K562 (cell line): ENCODE measurements at regions not wholly inside any gene's neighbourhood (a gene's known extent, or its start where the extent isn't known, plus 50 kb on each side); places are given as distances from the start of the nearest gene placed in this dataset.

ENCODE experiments used
- ATAC-seq: fragments of 200-7000 bp; cut with Tn5 transposase; 3 replicates; pipeline ENCODE4 v1.9.1; 2020; ENCODE audit warnings: moderate library complexity
- BruUV-seq: library from RNA; stranded (reverse); fragments of 400-500 nt; replicated peaks from 2 replicates; lab custom pipeline; 2021; lab: Mats Ljungman, UMichigan
- CTCF ChIA-PET: fragments of 300-600 bp; formaldehyde crosslinking; extraction: SDS; loops from one replicate; lab custom pipeline; 2021; ENCODE audit warnings: low intra/inter-chr PET ratio; lab: Yijun Ruan, JAX
- POLR2A ChIA-PET: fragments of 300-600, 350-650 bp; sonication (Branson Sonifier 250); formaldehyde crosslinking; extraction: SDS; loops from one replicate; lab custom pipeline; 2021; ENCODE audit warnings: antibody characterized with exemption, inconsistent platforms; lab: Yijun Ruan, JAX
- DNase-seq, 4 experiments: peaks; one replicate each; pipeline versions ENCODE4 v3.0.0 to v3.0.0-alpha.2; 2011 to 2018; ENCODE audit warnings: low spot score in 3 of 4, mixed read lengths in 3 of 4; ENCODE audit errors: extremely low read depth in 1 of 4
- FAIRE-seq: peaks from 2 replicates; lab custom pipeline; 2011; peaks lifted over from hg19 to GRCh38; lab: Jason Lieb, UNC
- H2AFZ ChIP-seq: 2 replicates; pipeline ENCODE4 v1.6.0; 2011; ENCODE audit warnings: low read depth, low read length, control low read depth, inconsistent platforms
- H3K27ac ChIP-seq: fragments of 200-600 bp; 3 replicates; pipeline ENCODE4 v1.8.0; 2011; ENCODE audit warnings: low read depth, mild to moderate bottlenecking, control low read depth, inconsistent platforms, low read length, moderate library complexity, mixed read lengths; ENCODE audit errors: extremely low read depth
- H3K27me3 ChIP-seq, 2 experiments: fragments of 300-600 bp in 1 of 2; 2 replicates in 1 of 2; 3 replicates in 1 of 2; pipeline versions ENCODE4 v1.6.0 to v1.8.0; 2011; ENCODE audit warnings: inconsistent platforms in 2 of 2, low read length in 2 of 2, mild to moderate bottlenecking in 1 of 2, mixed read lengths in 1 of 2, moderate library complexity in 1 of 2; ENCODE audit not compliant: control insufficient read depth in 2 of 2, insufficient read depth in 2 of 2
- H3K36me3 ChIP-seq: fragments of 300-600 bp; 3 replicates; pipeline ENCODE4 v1.8.0; 2011; ENCODE audit warnings: mild to moderate bottlenecking, low read length, inconsistent platforms; ENCODE audit not compliant: control insufficient read depth, insufficient read depth
- H3K4me1 ChIP-seq, 2 experiments: fragments of 200-600 bp in 1 of 2; replicated peaks in 1 of 2; 2 replicates in 1 of 2; 3 replicates in 1 of 2; pipeline versions ENCODE4 v1.5.1 to v1.8.0; 2011; ENCODE audit warnings: inconsistent platforms in 2 of 2, low read length in 2 of 2, mild to moderate bottlenecking in 1 of 2, mixed read lengths in 1 of 2, moderate library complexity in 1 of 2; ENCODE audit not compliant: control insufficient read depth in 2 of 2, insufficient read depth in 2 of 2
- H3K4me2 ChIP-seq: 2 replicates; pipeline ENCODE4 v1.6.1; 2011; ENCODE audit warnings: low read length, control low read depth, inconsistent platforms, mixed read lengths; ENCODE audit not compliant: insufficient read depth
- H3K4me3 ChIP-seq: fragments of 200-600 bp; sonication (generic), shearing (Covaris generic); 2 replicates; pipeline ENCODE4 v1.5.1; 2016; ENCODE audit warnings: control low read depth, inconsistent platforms
- H3K79me2 ChIP-seq: fragments of 200-600 bp; 3 replicates; pipeline ENCODE4 v1.8.0; 2011; ENCODE audit warnings: low read length, inconsistent platforms; ENCODE audit not compliant: control insufficient read depth, insufficient read depth
- H3K9ac ChIP-seq, 2 experiments: 2 replicates each; pipeline versions ENCODE4 v1.6.0 to v1.6.1; 2011; ENCODE audit warnings: low read depth in 2 of 2, low read length in 2 of 2, control low read depth in 1 of 2, inconsistent platforms in 1 of 2, mild to moderate bottlenecking in 1 of 2, mixed read lengths in 1 of 2; ENCODE audit not compliant: insufficient read depth in 1 of 2
- H3K9me1 ChIP-seq: one replicate; pipeline ENCODE4 v1.6.0; 2011; ENCODE audit warnings: inconsistent platforms, mild to moderate bottlenecking, low read length, moderate library complexity; ENCODE audit not compliant: control insufficient read depth, insufficient read depth
- H3K9me3 ChIP-seq: replicated peaks from 2 replicates; pipeline ENCODE4 v1.5.1; 2011; ENCODE audit warnings: low read depth, low read length, inconsistent platforms; ENCODE audit not compliant: control insufficient read depth, insufficient read depth
- H4K20me1 ChIP-seq: replicated peaks from 2 replicates; pipeline ENCODE4 v1.6.1; 2011; ENCODE audit warnings: low read length, inconsistent platforms, mixed read lengths; ENCODE audit not compliant: control insufficient read depth, insufficient read depth
- ATF3 ChIP-seq, 2 experiments: fragments of 450-650 bp in 1 of 2; sonication (generic) in 1 of 2; formaldehyde crosslinking in 1 of 2; IDR thresholded peaks in 1 of 2; conservative IDR thresholded peaks in 1 of 2; 2 replicates each; pipeline versions ENCODE4 v1.6.1 to v1.8.1; 2016 to 2023; ENCODE audit warnings: mild to moderate bottlenecking in 2 of 2, moderate library complexity in 2 of 2, inconsistent platforms in 1 of 2, missing genetic modification reagents in 1 of 2
- CXXC5 ChIP-seq: fragments of 250-450 bp; sonication (Bioruptor Pico); IDR thresholded peaks from 2 replicates; pipeline ENCODE4 v1.8.0; 2022; ENCODE audit warnings: inconsistent platforms, mild to moderate bottlenecking, moderate library complexity
- EP300 ChIP-seq: IDR thresholded peaks from 2 replicates; pipeline ENCODE4 v1.6.1; 2012; ENCODE audit warnings: low read length, improper control_type of control experiment
- ETV1 ChIP-seq: fragments of 450-650 bp; conservative IDR thresholded peaks from 2 replicates; pipeline ENCODE4 v1.6.1; 2016; ENCODE audit warnings: missing genetic modification characterization, control low read depth, low read depth, missing compliant biosample characterization
- HMGXB4 ChIP-seq: sonication (generic); formaldehyde crosslinking; IDR thresholded peaks from 2 replicates; pipeline ENCODE4 v1.8.1; 2023; ENCODE audit warnings: mild to moderate bottlenecking, missing genetic modification reagents
- MEF2D ChIP-seq: conservative IDR thresholded peaks from 2 replicates; pipeline ENCODE4 v1.6.1; 2016; ENCODE audit warnings: low read depth, missing genetic modification characterization, missing compliant biosample characterization
- NFATC3 ChIP-seq: fragments of 450-650 bp; IDR thresholded peaks from 2 replicates; pipeline ENCODE4 v1.6.1; 2017; ENCODE audit warnings: mild to moderate bottlenecking
- TAF9B ChIP-seq: fragments of 450-650 bp; IDR thresholded peaks from 2 replicates; pipeline ENCODE4 v1.6.1; 2018; ENCODE audit warnings: mild to moderate bottlenecking; ENCODE audit not compliant: partially characterized antibody
- TBP ChIP-seq: optimal IDR thresholded peaks from 2 replicates; pipeline ENCODE3; 2011; ENCODE audit warnings: low read depth, low read length, improper control_type of control experiment
- TRIM25 ChIP-seq: fragments of 450-650 bp; IDR thresholded peaks from 2 replicates; pipeline ENCODE4 v1.7.0; 2016; ENCODE audit warnings: borderline replicate concordance
- U2AF2 ChIP-seq: fragments of 200-400 bp; formaldehyde crosslinking; optimal IDR thresholded peaks from 2 replicates; pipeline ENCODE3; 2017; ENCODE audit warnings: low read depth, mild to moderate bottlenecking, low read length
- ZNF384 ChIP-seq: IDR thresholded peaks from 2 replicates; pipeline ENCODE4 v1.6.1; 2012; ENCODE audit warnings: low read depth, low read length, improper control_type of control experiment
- ZNF75A ChIP-seq: fragments of 450-650 bp; formaldehyde crosslinking; IDR thresholded peaks from 2 replicates; pipeline ENCODE4 v1.4.0; 2020; ENCODE audit warnings: mild to moderate bottlenecking
- WGBS: fragments of 100-300 bp; shearing (Covaris generic); methylation state at CpG from one replicate; pipeline ENCODE4 v1.1.6; 2016; ENCODE audit warnings: low coverage, mixed read lengths; ENCODE audit not compliant: insufficient coverage; ENCODE audit errors: missing lambda C conversion rate; 5-methylcytosine and 5-hydroxymethylcytosine counted together
- in situ Hi-C: fragments of 300-500 bp; cut with MboI; formaldehyde crosslinking; loops from 4 replicates; pipeline ENCODE4 v1.15.0; 2018; ENCODE audit warnings: inconsistent platforms, mixed read lengths
- intact Hi-C: fragments of 100-400 bp; cut with micrococcal nuclease; formaldehyde crosslinking; loops from 2 replicates; pipeline ENCODE4 v1.14.2; 2022

GRCh38 chr2:195317550-195317949 lies 339.5 kb upstream of the SLC39A10 start:
- no peak overlapping the region for H2AFZ ChIP-seq
- no TSS peak for BruUV-seq
- no peak overlapping the region for H3K4me2 ChIP-seq
- in situ Hi-C loops = no loop called here
- 62% methylated on average over 3 of the region's 3 CpGs for WGBS
- POLR2A ChIA-PET = no interaction called here
- no peaks in the 10 kb centered on the region for H3K9me3 ChIP-seq
- CTCF ChIA-PET = no interaction called here
- no peak overlapping the region for H3K4me3 ChIP-seq
- FAIRE-seq (no peak), DNase-seq (no peak), ATAC-seq (no peak)
- no peaks in the 10 kb centered on the region for H4K20me1 ChIP-seq
- intact Hi-C loops = loop anchor here (5.0 to 10.0 kb wide), 2 partner anchors 750 to 773 kb away; partner anchors contain the start of gene DNAH7
- H3K27ac ChIP-seq = no peak overlapping the region
- H3K36me3 ChIP-seq = no peaks in the 10 kb centered on the region
- no peaks in the 10 kb centered on the region; a peak in 2 of 5 replicates for H3K4me1 ChIP-seq
- no peaks in the 10 kb centered on the region for H3K27me3 ChIP-seq
- TF ChIP-seq TAF9B (no peak), CXXC5 (CRISPR knock-in tag) (no peak), ZNF384 (no peak), HMGXB4 (CRISPR knock-in tag) (no peak), ZNF75A (CRISPR knock-in tag) (no peak), NFATC3 (no peak), U2AF2 (no peak), TBP (no peak), ETV1 (tag) (no peak), MEF2D (tag) (no peak), ATF3 (IDR thresholded peaks at IDR 0.05) (no peak), ATF3 (CRISPR knock-in tag; conservative IDR thresholded peaks at IDR 0.05) (no peak), EP300 (no peak), TRIM25 (no peak)
- H3K9me1 ChIP-seq = no peaks in the 10 kb centered on the region
- H3K79me2 ChIP-seq = no peaks in the 10 kb centered on the region
- no peak overlapping the region for H3K9ac ChIP-seq
